VCaP (cell line): ENCODE measurements at regions not wholly inside any gene's neighbourhood (a gene's known extent, or its start where the extent isn't known, plus 50 kb on each side); places are given as distances from the start of the nearest gene placed in this dataset.

ENCODE experiments used
- H3K27ac ChIP-seq: fragments of 450-650 bp; 2 replicates; pipeline ENCODE4 v1.5.1; 2017
- TF ChIP-seq, protein P1 (sequence below): fragments of 450-650 bp; conservative IDR thresholded peaks from 2 replicates; pipeline ENCODE4 v1.5.1; 2017; ENCODE audit warnings: mild to moderate bottlenecking, moderate library complexity

DNA sequence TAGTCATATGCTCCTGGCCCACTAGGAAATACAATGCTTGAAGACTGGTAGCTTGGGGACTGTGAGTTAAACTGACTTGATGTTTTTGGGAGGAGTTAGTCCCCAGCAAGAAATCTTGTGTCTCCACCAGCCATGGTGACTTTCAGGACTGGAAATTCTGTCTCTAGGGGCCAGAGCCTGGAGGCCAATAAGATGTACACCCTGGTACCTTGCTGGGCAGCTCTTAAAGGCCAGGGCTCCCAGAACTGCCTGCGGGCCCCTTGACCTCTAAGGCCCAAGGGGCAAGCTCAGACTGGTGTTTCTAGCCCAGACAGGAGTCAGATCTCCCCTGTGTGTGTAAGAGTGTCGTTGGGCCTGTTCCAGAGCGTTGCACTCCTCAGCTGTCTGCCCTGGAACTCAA lies 128.7 kb upstream of the C11orf58 start:
- TF ChIP-seq, protein P1, sequence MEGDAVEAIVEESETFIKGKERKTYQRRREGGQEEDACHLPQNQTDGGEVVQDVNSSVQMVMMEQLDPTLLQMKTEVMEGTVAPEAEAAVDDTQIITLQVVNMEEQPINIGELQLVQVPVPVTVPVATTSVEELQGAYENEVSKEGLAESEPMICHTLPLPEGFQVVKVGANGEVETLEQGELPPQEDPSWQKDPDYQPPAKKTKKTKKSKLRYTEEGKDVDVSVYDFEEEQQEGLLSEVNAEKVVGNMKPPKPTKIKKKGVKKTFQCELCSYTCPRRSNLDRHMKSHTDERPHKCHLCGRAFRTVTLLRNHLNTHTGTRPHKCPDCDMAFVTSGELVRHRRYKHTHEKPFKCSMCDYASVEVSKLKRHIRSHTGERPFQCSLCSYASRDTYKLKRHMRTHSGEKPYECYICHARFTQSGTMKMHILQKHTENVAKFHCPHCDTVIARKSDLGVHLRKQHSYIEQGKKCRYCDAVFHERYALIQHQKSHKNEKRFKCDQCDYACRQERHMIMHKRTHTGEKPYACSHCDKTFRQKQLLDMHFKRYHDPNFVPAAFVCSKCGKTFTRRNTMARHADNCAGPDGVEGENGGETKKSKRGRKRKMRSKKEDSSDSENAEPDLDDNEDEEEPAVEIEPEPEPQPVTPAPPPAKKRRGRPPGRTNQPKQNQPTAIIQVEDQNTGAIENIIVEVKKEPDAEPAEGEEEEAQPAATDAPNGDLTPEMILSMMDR, result no peak
- no peak overlapping the region for H3K27ac ChIP-seq

DNA sequence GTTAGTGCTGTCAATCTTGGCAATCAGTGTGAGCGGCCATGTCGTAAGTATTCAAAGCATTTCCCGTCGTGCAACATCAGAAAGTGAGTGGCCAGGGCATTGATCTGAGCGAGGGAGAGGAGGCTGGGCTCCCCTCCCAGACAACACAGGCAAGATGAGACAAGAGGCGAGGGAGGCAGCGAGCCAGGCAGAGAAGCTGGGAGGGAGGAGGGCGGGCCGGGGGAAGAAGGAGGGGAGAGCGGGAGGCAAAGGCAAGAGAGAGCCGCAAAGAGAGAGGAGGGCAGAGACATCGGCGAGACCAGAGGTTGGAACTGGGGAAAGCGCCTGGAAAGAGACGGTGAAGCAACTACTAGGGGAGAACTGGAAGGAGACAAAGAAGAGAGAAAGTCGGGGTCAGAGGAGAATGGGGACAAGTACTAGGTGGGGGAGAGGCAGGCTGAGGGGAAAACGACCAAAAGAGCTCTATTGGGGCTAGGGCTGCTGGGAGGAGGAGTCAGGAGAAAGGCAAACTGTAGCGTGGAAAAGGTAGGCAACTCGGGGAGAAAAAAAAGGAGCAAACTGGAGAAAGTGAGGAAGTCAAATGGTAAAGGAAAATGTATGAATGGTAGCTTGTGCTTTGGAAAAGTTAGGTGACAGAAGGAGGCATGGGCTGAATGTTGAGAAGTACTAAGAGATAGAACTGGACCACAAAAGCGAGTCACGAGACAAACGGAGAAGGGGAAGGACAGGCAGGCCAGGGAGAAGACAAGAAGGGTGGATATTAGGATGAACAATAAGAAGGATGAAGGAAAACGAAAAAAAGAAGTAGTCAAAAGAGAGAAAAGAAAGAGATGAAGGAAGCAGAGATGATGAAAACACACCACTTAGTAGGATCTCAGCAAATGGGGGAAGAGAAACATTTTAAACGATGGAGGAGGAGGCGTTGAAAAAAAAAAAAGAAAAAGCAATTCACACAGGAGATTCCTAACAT lies 130.5 kb upstream of the C11orf58 start:
- H3K27ac ChIP-seq, result no peak overlapping the region
- TF ChIP-seq, protein P1, result no peak

DNA sequence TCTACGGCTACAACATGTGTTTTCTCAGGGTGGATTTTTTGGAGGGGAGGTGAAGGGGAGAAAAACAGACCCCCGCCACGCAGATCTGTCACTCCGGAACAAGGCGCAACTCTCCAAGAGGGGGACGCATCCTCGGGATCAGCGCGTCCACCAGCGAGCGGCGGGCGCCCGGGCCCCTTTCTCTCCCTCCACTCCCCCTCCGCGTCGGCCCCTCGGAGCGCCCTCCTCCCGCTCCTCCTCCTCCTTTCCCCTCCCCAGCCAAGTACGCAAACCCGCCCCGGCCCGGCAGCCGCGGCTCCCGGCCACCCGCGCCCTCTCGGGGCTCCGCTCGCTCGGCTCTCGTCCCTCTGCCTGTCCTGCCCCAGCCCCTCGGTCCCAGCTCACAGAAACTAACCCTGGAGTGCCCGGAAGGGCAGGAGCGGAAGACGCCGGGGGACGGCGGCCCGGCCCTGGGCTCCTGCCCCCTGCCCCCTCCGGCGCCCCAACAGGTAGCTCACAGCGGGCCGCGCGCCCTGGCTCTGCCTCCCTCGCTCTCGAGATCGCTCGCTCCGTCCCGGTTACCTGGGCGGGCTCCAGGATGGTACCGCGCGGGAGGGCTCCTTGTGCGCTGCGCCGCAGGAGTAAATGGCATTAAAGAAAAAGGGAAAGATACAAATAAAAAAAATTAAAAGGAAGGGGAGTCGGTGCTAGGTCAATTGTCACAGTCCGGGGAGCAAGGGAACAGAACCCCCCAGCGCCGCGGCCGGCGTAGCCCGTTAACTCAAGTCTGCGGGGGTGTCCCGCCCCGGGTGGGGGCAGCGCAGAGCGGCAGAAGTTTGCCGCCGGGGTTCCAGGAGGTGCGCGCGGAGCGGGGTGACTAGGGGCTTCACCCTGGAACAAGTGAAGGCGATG lies 131.4 kb upstream of the C11orf58 start:
- TF ChIP-seq, protein P1, result no peak
- H3K27ac ChIP-seq, result peak overlapping the region; percentile 27; the same call in 1 of the 2 replicates

DNA sequence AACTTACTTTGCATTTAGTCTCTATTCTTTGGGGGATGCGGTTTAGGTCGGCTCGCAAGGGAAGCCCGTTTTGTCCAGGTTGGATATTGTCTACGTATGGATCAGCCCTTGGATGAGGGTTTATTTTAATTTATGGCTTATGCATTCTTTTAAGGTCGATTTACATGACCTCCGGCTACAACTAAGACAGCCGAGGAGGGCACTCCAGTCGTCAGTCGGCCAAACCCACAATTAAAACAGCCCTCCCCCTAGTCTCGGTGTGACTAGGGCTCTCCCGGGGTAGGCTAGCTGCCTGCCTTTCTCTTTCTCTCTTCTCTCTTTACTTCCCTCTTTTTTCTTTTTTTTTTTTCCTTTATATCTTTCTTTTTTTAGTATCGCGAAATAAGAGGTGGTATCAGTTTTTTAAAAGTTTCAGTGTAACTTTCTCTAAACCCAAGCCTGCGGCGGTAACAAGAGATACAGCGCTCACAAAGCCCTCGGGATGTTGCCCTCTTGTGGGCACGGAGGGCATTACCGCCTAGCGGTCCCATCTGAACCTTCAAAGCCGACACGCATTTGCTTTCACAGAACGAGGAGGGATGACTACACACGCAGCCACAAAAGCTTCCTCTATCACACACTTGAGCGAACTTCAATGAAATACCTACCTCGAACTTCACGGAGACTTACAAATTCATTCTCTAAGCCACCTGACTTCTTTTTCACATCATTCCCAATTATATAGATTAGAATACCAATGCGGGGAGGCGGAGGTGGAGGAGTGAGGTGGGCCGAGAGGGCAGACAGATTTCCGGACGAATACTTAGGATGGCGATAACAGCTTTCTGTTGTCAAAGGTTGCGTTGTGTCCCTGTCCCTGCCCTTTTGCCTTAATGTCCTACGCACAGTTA lies 132.3 kb upstream of the C11orf58 start:
- no peak overlapping the region; the same call in 1 of the 2 replicates for H3K27ac ChIP-seq
- TF ChIP-seq, protein P1, result peak; percentile 97

DNA sequence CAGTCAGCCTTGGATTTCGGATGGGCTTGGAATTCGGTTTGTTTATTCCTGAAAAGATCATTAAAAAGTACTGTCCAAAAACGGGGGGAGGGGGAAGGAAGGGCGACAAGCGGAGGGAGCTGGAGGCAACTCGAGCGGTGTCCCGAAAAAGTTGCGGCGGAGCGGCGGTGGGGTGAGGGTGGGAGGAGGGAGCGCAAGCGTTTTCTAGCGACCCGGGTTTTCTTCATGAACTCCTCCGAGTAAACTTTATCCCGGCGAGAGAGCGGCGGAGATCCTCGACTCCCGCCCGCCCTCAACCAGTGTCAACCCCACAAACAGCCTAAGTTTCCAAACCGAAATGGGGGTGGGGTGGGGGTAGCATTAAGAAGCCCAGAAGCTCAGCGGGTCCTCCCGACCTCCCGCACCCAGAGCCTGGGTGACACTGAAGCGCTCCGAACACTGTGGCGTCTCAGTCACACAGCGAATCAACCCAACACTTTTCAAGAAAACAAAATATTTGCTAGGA lies 133.0 kb upstream of the C11orf58 start:
- H3K27ac ChIP-seq, result peak overlapping the region; percentile 31; the same call in 1 of the 2 replicates
- TF ChIP-seq, protein P1, result no peak

DNA sequence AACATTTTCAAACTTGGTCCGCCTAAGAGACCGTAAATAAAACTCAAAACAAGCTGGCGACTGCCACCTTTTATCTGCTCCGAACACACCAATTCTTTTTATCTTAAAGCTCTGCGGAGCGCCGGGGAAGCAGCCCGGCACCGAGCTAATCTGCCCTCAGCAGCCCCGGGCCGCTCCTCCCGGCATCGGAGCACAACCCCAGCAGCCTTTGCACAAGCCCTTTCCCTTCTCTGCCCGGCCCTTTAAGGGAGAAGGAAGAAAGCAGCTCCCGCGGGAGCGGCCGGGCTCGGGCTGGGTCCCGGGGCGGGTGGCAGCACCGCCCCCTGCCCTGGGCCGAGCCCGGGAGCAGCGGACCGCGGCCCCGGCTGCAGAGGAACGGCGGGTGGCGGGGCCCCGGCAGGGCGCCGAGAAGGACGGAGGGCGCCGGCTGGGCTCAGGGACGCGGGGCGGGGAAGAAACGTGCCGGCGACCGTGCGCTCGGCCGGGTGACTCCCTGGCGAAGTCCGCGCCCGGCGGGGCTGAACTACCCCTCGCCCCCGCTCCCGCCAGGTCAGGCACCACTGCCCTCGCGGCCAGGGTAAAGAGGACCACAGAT lies 133.6 kb upstream of the C11orf58 start:
- H3K27ac ChIP-seq, result peak overlapping the region; percentile 31; the same call in 1 of the 2 replicates
- TF ChIP-seq, protein P1, result no peak
